ENCODE measurements at regions not wholly inside any gene's neighbourhood (a gene's known extent, or its start where the extent isn't known, plus 50 kb on each side); places are given as distances from the start of the nearest gene placed in this dataset.
A peak's percentile ranks its signal among the peaks of the same experiment; 100 is the strongest.
"Not testable (repeated sequence)": the region's sequence is repeated elsewhere in the genome, so short reads cannot be mapped to it uniquely, and the experiment has no call there.

DNA sequence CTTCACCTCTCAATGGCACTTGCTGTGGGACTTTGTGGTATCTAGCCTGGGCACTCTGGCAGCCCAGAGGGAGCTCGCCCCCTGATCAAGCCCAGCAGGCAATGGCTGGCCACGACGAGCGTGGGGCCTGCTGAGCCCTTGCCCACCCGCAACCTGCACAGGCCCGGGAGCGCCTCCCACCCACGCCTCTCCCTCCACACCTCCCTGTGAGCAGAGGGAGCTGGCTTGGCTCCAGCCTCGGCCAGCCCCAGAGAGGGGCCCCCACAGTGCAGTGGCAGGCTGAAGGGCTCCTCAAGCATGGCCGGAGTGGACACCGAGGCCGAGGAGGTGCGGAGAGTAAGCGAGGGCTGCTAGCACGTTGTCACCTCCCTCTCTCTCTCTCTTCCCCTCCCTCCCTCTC lies 595.8 kb downstream of the TRIML1 start:
- no peaks in the 10 kb centered on the region for H3K4me1 ChIP-seq
- no peak for TF ChIP-seq Cebpa-rat (IDR thresholded peaks at IDR 0.05)
- no peaks in the 10 kb centered on the region for H4K20me1 ChIP-seq
- H3K27ac ChIP-seq = no peak overlapping the region
- no peaks in the 10 kb centered on the region for H3K27me3 ChIP-seq
- no peak overlapping the region for H3K9ac ChIP-seq
- no peaks in the 10 kb centered on the region for H3K36me3 ChIP-seq
- H3K9me3 ChIP-seq = peaks cover 14% of the 10 kb centered on the region; the same call in 1 of the 2 replicates
- H3K4me3 ChIP-seq = no peak overlapping the region
- H3K4me2 ChIP-seq = no peak overlapping the region

- no peak overlapping the region for H3K27ac ChIP-seq
- H3K9me3 ChIP-seq = peaks cover 14% of the 10 kb centered on the region; the same call in 1 of the 2 replicates
- no peak overlapping the region for H3K4me2 ChIP-seq
- H3K27me3 ChIP-seq = no peaks in the 10 kb centered on the region
- H3K4me1 ChIP-seq = no peaks in the 10 kb centered on the region
- no peak for TF ChIP-seq Cebpa-rat (IDR thresholded peaks at IDR 0.05)
- H3K4me3 ChIP-seq = no peak overlapping the region
- no peaks in the 10 kb centered on the region for H3K36me3 ChIP-seq
- H4K20me1 ChIP-seq = no peaks in the 10 kb centered on the region
- H3K9ac ChIP-seq = no peak overlapping the region
These were observed 598.2 kb downstream of the TRIML1 start for GRCh38 chr4:188737251-188738002.

GRCh38 chr4:188738290-188738689 lies 599.0 kb downstream of the TRIML1 start:
- not testable (repeated sequence) for H3K27me3 ChIP-seq, H3K9ac ChIP-seq, H3K4me2 ChIP-seq, H3K4me1 ChIP-seq, H3K36me3 ChIP-seq, H4K20me1 ChIP-seq
- peak overlapping the region; percentile 53 for H3K4me3 ChIP-seq
- H3K27ac ChIP-seq = 0 out of 2 replicates have a peak overlapping the region, but pooled peaks have one; percentile 30
- peaks cover 14% of the 10 kb centered on the region; the same call in 1 of the 2 replicates for H3K9me3 ChIP-seq

DNA sequence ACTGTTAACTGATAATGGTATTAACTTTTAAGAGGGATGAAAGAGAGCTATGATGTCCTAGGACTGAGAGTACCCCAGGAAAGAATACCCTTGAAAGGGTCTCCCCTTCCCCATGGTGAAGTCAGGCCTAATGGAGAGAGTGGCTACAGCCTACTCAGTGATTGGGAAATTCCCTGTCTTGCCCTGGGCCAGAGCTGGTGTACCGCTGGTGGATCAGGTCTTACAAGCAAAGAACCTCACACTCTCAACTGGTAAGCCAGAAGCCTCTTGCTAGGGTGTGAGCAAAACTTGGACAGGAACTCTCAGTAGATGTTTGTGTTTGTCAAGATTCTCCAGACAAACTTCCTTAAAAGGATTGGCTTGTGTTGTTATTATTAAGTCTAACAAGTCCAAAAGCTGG lies 600.9 kb downstream of the TRIML1 start:
- not testable (repeated sequence) for H4K20me1 ChIP-seq, H3K4me3 ChIP-seq, H3K36me3 ChIP-seq, H3K4me2 ChIP-seq, H3K9ac ChIP-seq, H3K4me1 ChIP-seq, H3K27ac ChIP-seq, H3K9me3 ChIP-seq, H3K27me3 ChIP-seq

- H3K9me3 ChIP-seq, H3K36me3 ChIP-seq, H4K20me1 ChIP-seq: not testable (repeated sequence)
These were observed 601.5 kb downstream of the TRIML1 start for GRCh38 chr4:188740791-188741190.

DNA sequence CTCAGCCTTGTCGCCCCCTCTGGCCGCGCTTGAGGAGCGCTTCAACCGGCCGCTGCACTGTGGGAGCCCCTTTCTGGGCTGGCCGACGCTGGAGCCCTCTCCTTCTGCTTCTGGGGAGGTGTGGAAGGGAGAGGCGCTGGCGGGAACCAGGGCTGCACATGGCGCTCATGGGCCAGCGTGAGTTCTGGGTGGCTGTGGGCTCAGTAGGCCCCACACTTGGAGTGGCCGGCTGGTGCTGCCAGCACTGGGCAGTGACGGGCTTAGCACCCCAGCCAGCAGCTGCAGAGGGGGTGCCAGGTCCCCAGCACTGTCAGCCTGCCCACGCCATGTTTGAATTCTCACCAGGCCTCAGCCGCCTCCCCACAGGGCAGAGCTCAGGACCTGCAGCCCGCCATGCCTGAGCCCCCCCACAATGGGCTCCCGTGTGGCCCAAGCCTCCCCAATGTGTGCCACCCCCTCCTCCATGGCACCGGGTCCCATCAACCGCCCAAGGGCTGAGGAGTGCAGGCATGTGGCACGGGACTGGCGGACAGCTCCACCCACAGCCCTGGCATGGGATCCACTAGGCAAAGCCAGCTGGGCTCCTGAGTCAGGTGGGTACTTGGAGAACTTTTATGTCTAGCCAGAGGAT lies 615.2 kb downstream of the TRIML1 start:
- TF ChIP-seq Cebpa-rat (IDR thresholded peaks at IDR 0.05) = no peak

More at GRCh38 chr4:188740791-188741190, 601.5 kb downstream of the TRIML1 start:
- H3K4me2 ChIP-seq, H3K9ac ChIP-seq, H3K27me3 ChIP-seq, H3K27ac ChIP-seq, H3K4me3 ChIP-seq, H3K4me1 ChIP-seq: not testable (repeated sequence)

GRCh38 chr4:188767496-188767895 lies 628.3 kb downstream of the TRIML1 start:
- Histone ChIP-seq H3K4me3 (no peak overlapping the region), H3K27me3 (no peaks in the 10 kb centered on the region), H3K9me3 (peaks cover 8% of the 10 kb centered on the region; the same call in 1 of the 2 replicates), H4K20me1 (no peaks in the 10 kb centered on the region), H3K4me2 (no peak overlapping the region), H3K4me1 (no peaks in the 10 kb centered on the region), H3K9ac (no peak overlapping the region), H3K27ac (no peak overlapping the region), H3K36me3 (no peaks in the 10 kb centered on the region)
- no peak for TF ChIP-seq Cebpa-rat (IDR thresholded peaks at IDR 0.05)

More for the DNA sequence above, 615.2 kb downstream of the TRIML1 start:
- H4K20me1 ChIP-seq = no peaks in the 10 kb centered on the region
- H3K4me2 ChIP-seq = no peak overlapping the region
- no peak overlapping the region for H3K27ac ChIP-seq
- H3K27me3 ChIP-seq = no peaks in the 10 kb centered on the region
- H3K9ac ChIP-seq = no peak overlapping the region
- H3K4me1 ChIP-seq = no peaks in the 10 kb centered on the region
- no peak overlapping the region for H3K4me3 ChIP-seq
- no peaks in the 10 kb centered on the region for H3K36me3 ChIP-seq
- peaks cover 25% of the 10 kb centered on the region for H3K9me3 ChIP-seq

GRCh38 chr4:188778905-188779304 lies 639.7 kb downstream of the TRIML1 start:
- H4K20me1 ChIP-seq = no peaks in the 10 kb centered on the region
- no peak for TF ChIP-seq Cebpa-rat (IDR thresholded peaks at IDR 0.05)

GRCh38 chr4:188779581-188779980 lies 640.3 kb downstream of the TRIML1 start:
- Histone ChIP-seq H3K36me3 (no peaks in the 10 kb centered on the region), H3K27me3 (no peaks in the 10 kb centered on the region), H3K9me3 (peaks cover 6% of the 10 kb centered on the region; the same call in 1 of the 2 replicates), H3K4me2 (no peak overlapping the region), H3K4me3 (no peak overlapping the region), H3K4me1 (peaks cover 22% of the 10 kb centered on the region), H3K9ac (no peak overlapping the region), H4K20me1 (no peaks in the 10 kb centered on the region), H3K27ac (no peak overlapping the region)
- TF ChIP-seq Cebpa-rat (IDR thresholded peaks at IDR 0.05) = no peak

More at GRCh38 chr4:188778905-188779304, 639.7 kb downstream of the TRIML1 start:
- Histone ChIP-seq H3K9me3 (peaks cover 6% of the 10 kb centered on the region; the same call in 1 of the 2 replicates), H3K4me2 (no peak overlapping the region), H3K9ac (no peak overlapping the region), H3K4me1 (peaks cover 22% of the 10 kb centered on the region), H3K4me3 (no peak overlapping the region), H3K27me3 (no peaks in the 10 kb centered on the region), H3K27ac (no peak overlapping the region), H3K36me3 (no peaks in the 10 kb centered on the region)

GRCh38 chr4:188780028-188780427 lies 640.8 kb downstream of the TRIML1 start:
- Histone ChIP-seq H3K27me3 (no peaks in the 10 kb centered on the region), H3K9me3 (peaks cover 6% of the 10 kb centered on the region; the same call in 1 of the 2 replicates), H3K27ac (no peak overlapping the region), H3K4me3 (no peak overlapping the region), H3K4me1 (peaks cover 22% of the 10 kb centered on the region), H3K4me2 (no peak overlapping the region), H4K20me1 (no peaks in the 10 kb centered on the region), H3K9ac (no peak overlapping the region), H3K36me3 (no peaks in the 10 kb centered on the region)
- TF ChIP-seq Cebpa-rat (IDR thresholded peaks at IDR 0.05) = no peak
